Mesendoderm (in vitro differentiated cells): ENCODE measurements at regions not wholly inside any gene's neighbourhood (a gene's known extent, or its start where the extent isn't known, plus 50 kb on each side); places are given as distances from the start of the nearest gene placed in this dataset.

ENCODE experiments used
- DNase-seq: peaks from one replicate; pipeline ENCODE4 v3.0.0; 2013
- H2AK5ac ChIP-seq: 2 replicates; pipeline ENCODE4 v1.6.1; 2013; ENCODE audit warnings: low read length, inconsistent platforms
- H2BK120ac ChIP-seq: 2 replicates; pipeline ENCODE4 v1.6.1; 2013; ENCODE audit warnings: low read depth, mild to moderate bottlenecking, low read length, moderate library complexity, mixed read lengths
- H2BK15ac ChIP-seq: replicated peaks from 2 replicates; pipeline ENCODE4 v1.6.1; 2013; ENCODE audit warnings: low read depth, mild to moderate bottlenecking, moderate library complexity
- H2BK5ac ChIP-seq: 2 replicates; pipeline ENCODE4 v1.6.1; 2013; ENCODE audit warnings: low read length, inconsistent platforms
- H3K18ac ChIP-seq: 2 replicates; pipeline ENCODE4 v1.6.1; 2013; ENCODE audit warnings: mild to moderate bottlenecking, low read length, mixed read lengths
- H3K23ac ChIP-seq: one replicate; pipeline ENCODE4 v1.6.1; 2013; ENCODE audit warnings: low read length
- H3K27ac ChIP-seq: 2 replicates; pipeline ENCODE4 v1.5.1; 2013; ENCODE audit warnings: low read depth, mild to moderate bottlenecking, inconsistent platforms, low read length, moderate library complexity
- H3K27me3 ChIP-seq: 2 replicates; pipeline ENCODE4 v1.6.1; 2013; ENCODE audit warnings: low read length, control low read depth, mild to moderate bottlenecking, inconsistent platforms; ENCODE audit not compliant: insufficient read depth, poor library complexity
- H3K36me3 ChIP-seq: 2 replicates; pipeline ENCODE4 v1.6.1; 2013; ENCODE audit warnings: low read length, inconsistent platforms; ENCODE audit not compliant: control insufficient read depth, insufficient read depth
- H3K4ac ChIP-seq: one replicate; pipeline ENCODE4 v1.6.1; 2013; ENCODE audit warnings: low read depth, mild to moderate bottlenecking, low read length, moderate library complexity
- H3K4me1 ChIP-seq: 2 replicates; pipeline ENCODE4 v1.6.1; 2013; ENCODE audit warnings: low read depth, low read length, inconsistent platforms; ENCODE audit not compliant: control insufficient read depth
- H3K4me2 ChIP-seq: 2 replicates; pipeline ENCODE4 v1.6.1; 2013; ENCODE audit warnings: low read length
- H3K4me3 ChIP-seq: 2 replicates; pipeline ENCODE4 v1.5.1; 2013; ENCODE audit warnings: mild to moderate bottlenecking, low read length
- H3K56ac ChIP-seq: one replicate; pipeline ENCODE4 v1.6.1; 2013; ENCODE audit warnings: low read length
- H3K79me1 ChIP-seq: 2 replicates; pipeline ENCODE4 v1.6.1; 2013; ENCODE audit warnings: low read length, inconsistent platforms
- H3K79me2 ChIP-seq: 2 replicates; pipeline ENCODE4 v1.6.1; 2013; ENCODE audit warnings: mild to moderate bottlenecking, low read length; ENCODE audit not compliant: control insufficient read depth, insufficient read depth
- H3K9ac ChIP-seq: 2 replicates; pipeline ENCODE4 v1.6.1; 2013; ENCODE audit warnings: low read length, inconsistent platforms
- H4K5ac ChIP-seq: one replicate; pipeline ENCODE4 v1.6.1; 2013; ENCODE audit warnings: low read length
- H4K8ac ChIP-seq: one replicate; pipeline ENCODE4 v1.6.1; 2013; ENCODE audit warnings: low read depth, mild to moderate bottlenecking, control low read depth, low read length, moderate library complexity
- WGBS: extraction: QIAGEN DNeasy Blood & Tissue Kit; methylation state at CpG from one replicate; pipeline ENCODE4 v1.1.7; 2013; ENCODE audit warnings: low lambda C conversion rate, missing lambda C conversion rate; ENCODE audit not compliant: insufficient coverage; ENCODE audit errors: extremely low coverage; 5-methylcytosine and 5-hydroxymethylcytosine counted together

DNA sequence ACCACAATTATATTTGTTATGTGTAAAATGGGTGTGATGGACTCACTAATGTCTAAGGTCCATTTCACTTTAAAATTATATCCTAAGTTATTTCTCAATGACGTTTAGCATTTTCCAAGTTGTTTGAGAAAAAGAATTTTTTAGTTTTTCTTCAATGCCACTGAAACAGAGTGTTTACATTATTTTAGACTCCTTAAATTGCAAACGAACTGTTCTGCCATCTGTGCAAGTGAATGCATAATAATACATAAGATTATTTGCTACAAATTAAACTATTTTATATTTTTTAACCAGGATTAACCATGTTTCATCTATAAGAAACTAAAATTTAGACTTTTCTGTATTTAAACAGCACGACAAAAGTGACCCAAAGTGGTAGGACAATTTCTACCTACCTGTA is 425.4 kb downstream of the NDFIP2 start:
- Histone ChIP-seq H3K23ac (no peak overlapping the region), H3K56ac (no peak overlapping the region), H4K8ac (no peak overlapping the region), H3K18ac (no peak overlapping the region), H2BK15ac (no peak overlapping the region), H2BK5ac (no peak overlapping the region), H3K27ac (no peak overlapping the region), H4K5ac (no peak overlapping the region), H3K36me3 (no peaks in the 10 kb centered on the region), H3K79me2 (no peaks in the 10 kb centered on the region), H3K4ac (no peak overlapping the region), H3K9ac (no peak overlapping the region), H2AK5ac (no peak overlapping the region), H3K4me2 (no peak overlapping the region), H3K4me3 (no peak overlapping the region), H3K4me1 (peaks cover 2% of the 10 kb centered on the region), H3K79me1 (no peaks in the 10 kb centered on the region), H3K27me3 (no peaks in the 10 kb centered on the region), H2BK120ac (no peak overlapping the region)
- WGBS = no CpG with 5 or more reads among the region's 3 CpGs
- DNase-seq = no peak

- H4K8ac ChIP-seq = no peak overlapping the region
- peaks cover 2% of the 10 kb centered on the region for H3K4me1 ChIP-seq
- H3K18ac ChIP-seq = no peak overlapping the region
- no peak overlapping the region for H2BK5ac ChIP-seq
- no peaks in the 10 kb centered on the region for H3K79me1 ChIP-seq
- H3K4me3 ChIP-seq = no peak overlapping the region
- no peak overlapping the region for H2AK5ac ChIP-seq
- no peaks in the 10 kb centered on the region for H3K27me3 ChIP-seq
- no peak overlapping the region for H4K5ac ChIP-seq
- DNase-seq = no peak
- no peak overlapping the region for H3K27ac ChIP-seq
- WGBS = no CpG with 5 or more reads among the region's 2 CpGs
- no peak overlapping the region for H2BK15ac ChIP-seq
- no peak overlapping the region for H3K4me2 ChIP-seq
- no peak overlapping the region for H3K9ac ChIP-seq
- no peaks in the 10 kb centered on the region for H3K36me3 ChIP-seq
- no peak overlapping the region for H3K23ac ChIP-seq
- no peak overlapping the region for H2BK120ac ChIP-seq
- no peaks in the 10 kb centered on the region for H3K79me2 ChIP-seq
- no peak overlapping the region for H3K4ac ChIP-seq
- H3K56ac ChIP-seq = no peak overlapping the region
Measured at GRCh38 chr13:79905018-79905417, 424.1 kb downstream of the NDFIP2 start.

DNA sequence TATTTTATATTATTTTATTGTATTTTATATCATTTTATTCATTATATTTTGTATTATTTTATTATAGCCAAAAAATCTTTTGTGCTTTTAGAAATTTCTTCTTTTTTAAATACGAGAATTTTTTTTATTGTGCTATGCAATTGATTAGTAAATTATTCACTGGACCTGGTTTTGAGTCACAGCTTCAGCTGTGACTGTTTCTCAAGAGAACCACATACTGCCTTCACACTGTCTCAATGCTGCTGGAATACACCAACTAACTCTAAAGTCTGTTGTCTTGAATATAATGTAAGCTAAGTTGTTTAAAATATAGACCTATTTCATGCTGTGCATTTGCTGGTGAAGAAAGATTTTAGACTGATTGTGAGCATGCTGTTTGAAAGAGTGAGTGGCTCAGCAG is 423.6 kb downstream of the NDFIP2 start:
- Histone ChIP-seq H3K27ac (no peak overlapping the region), H4K8ac (no peak overlapping the region), H3K4me1 (peaks cover 2% of the 10 kb centered on the region), H3K4me3 (no peak overlapping the region), H3K4ac (no peak overlapping the region), H3K9ac (no peak overlapping the region), H3K23ac (no peak overlapping the region), H3K79me2 (no peaks in the 10 kb centered on the region), H3K79me1 (no peaks in the 10 kb centered on the region), H2BK5ac (no peak overlapping the region), H4K5ac (no peak overlapping the region), H3K36me3 (no peaks in the 10 kb centered on the region), H3K27me3 (no peaks in the 10 kb centered on the region), H3K18ac (no peak overlapping the region), H2BK120ac (no peak overlapping the region), H2AK5ac (no peak overlapping the region), H2BK15ac (no peak overlapping the region), H3K4me2 (no peak overlapping the region), H3K56ac (no peak overlapping the region)
- WGBS = no CpG with 5 or more reads among the region's 1 CpG
- DNase-seq = no peak

GRCh38 chr13:79901336-79901735 is 420.4 kb downstream of the NDFIP2 start:
- no peak overlapping the region for H3K4me2 ChIP-seq
- no peak overlapping the region for H2BK15ac ChIP-seq
- no peak overlapping the region for H2BK5ac ChIP-seq
- H3K27ac ChIP-seq = no peak overlapping the region
- H3K4ac ChIP-seq = no peak overlapping the region
- H3K79me1 ChIP-seq = no peaks in the 10 kb centered on the region
- no CpG with 5 or more reads among the region's 5 CpGs for WGBS
- H2BK120ac ChIP-seq = peak overlapping the region; percentile 0
- H3K23ac ChIP-seq = no peak overlapping the region
- peak; percentile 61 for DNase-seq
- no peak overlapping the region for H3K9ac ChIP-seq
- no peak overlapping the region for H2AK5ac ChIP-seq
- H3K27me3 ChIP-seq = no peaks in the 10 kb centered on the region
- H4K5ac ChIP-seq = no peak overlapping the region
- no peaks in the 10 kb centered on the region for H3K36me3 ChIP-seq
- H3K56ac ChIP-seq = peak overlapping the region; percentile 9
- no peak overlapping the region for H3K18ac ChIP-seq
- no peaks in the 10 kb centered on the region for H3K79me2 ChIP-seq
- H4K8ac ChIP-seq = no peak overlapping the region
- no peak overlapping the region for H3K4me3 ChIP-seq
- peaks cover 2% of the 10 kb centered on the region for H3K4me1 ChIP-seq

GRCh38 chr13:79900356-79900755 is 419.4 kb downstream of the NDFIP2 start:
- Histone ChIP-seq H4K5ac (no peak overlapping the region), H3K27me3 (no peaks in the 10 kb centered on the region), H3K23ac (no peak overlapping the region), H3K4me1 (peaks cover 2% of the 10 kb centered on the region), H3K79me2 (no peaks in the 10 kb centered on the region), H3K4ac (no peak overlapping the region), H3K79me1 (no peaks in the 10 kb centered on the region), H2BK5ac (no peak overlapping the region), H2BK120ac (no peak overlapping the region), H3K56ac (no peak overlapping the region), H3K18ac (no peak overlapping the region), H3K4me3 (no peak overlapping the region), H4K8ac (no peak overlapping the region), H3K27ac (no peak overlapping the region), H2AK5ac (no peak overlapping the region), H2BK15ac (no peak overlapping the region), H3K36me3 (no peaks in the 10 kb centered on the region), H3K4me2 (no peak overlapping the region), H3K9ac (no peak overlapping the region)
- WGBS = no CpG with 5 or more reads among the region's 1 CpG
- no peak for DNase-seq

- H3K56ac ChIP-seq = no peak overlapping the region
- no peak overlapping the region for H2BK5ac ChIP-seq
- no peaks in the 10 kb centered on the region for H3K27me3 ChIP-seq
- H2BK120ac ChIP-seq = no peak overlapping the region
- no peaks in the 10 kb centered on the region for H3K36me3 ChIP-seq
- H3K4me1 ChIP-seq = peaks cover 2% of the 10 kb centered on the region
- no peak overlapping the region for H3K4me3 ChIP-seq
- H3K18ac ChIP-seq = no peak overlapping the region
- H3K79me2 ChIP-seq = no peaks in the 10 kb centered on the region
- no peaks in the 10 kb centered on the region for H3K79me1 ChIP-seq
- H2AK5ac ChIP-seq = no peak overlapping the region
- no peak overlapping the region for H3K23ac ChIP-seq
- WGBS = no CpG with 5 or more reads among the region's 1 CpG
- no peak overlapping the region for H3K27ac ChIP-seq
- no peak overlapping the region for H2BK15ac ChIP-seq
- H4K8ac ChIP-seq = no peak overlapping the region
- no peak overlapping the region for H3K4ac ChIP-seq
- H3K4me2 ChIP-seq = no peak overlapping the region
- H3K9ac ChIP-seq = no peak overlapping the region
- H4K5ac ChIP-seq = no peak overlapping the region
- no peak for DNase-seq
Measured at GRCh38 chr13:79898996-79899395, 418.0 kb downstream of the NDFIP2 start.
